HepG2 (cell line): ENCODE measurements at regions not wholly inside any gene's neighbourhood (a gene's known extent, or its start where the extent isn't known, plus 50 kb on each side); places are given as distances from the start of the nearest gene placed in this dataset.

Experiments used
- ARNT ChIP-seq: fragments of 450-650 bp; IDR thresholded peaks from 2 replicates; pipeline ENCODE4 v1.6.1; 2017
- CTCF ChIP-seq: sonication (generic); formaldehyde crosslinking; IDR thresholded peaks from 2 replicates; pipeline ENCODE4 v1.5.0; 2020; ENCODE audit warnings: mild to moderate bottlenecking, missing genetic modification reagents, moderate library complexity
- DDIT3 ChIP-seq: sonication (generic); formaldehyde crosslinking; IDR thresholded peaks from 2 replicates; pipeline ENCODE4 v1.4.0; 2020; ENCODE audit warnings: mild to moderate bottlenecking, missing genetic modification reagents
- MXD1 ChIP-seq: sonication (generic); formaldehyde crosslinking; IDR thresholded peaks from 2 replicates; pipeline ENCODE4 v1.4.0; 2020; ENCODE audit warnings: mild to moderate bottlenecking, missing genetic modification reagents
- ZBTB26 ChIP-seq: IDR thresholded peaks from 2 replicates; pipeline ENCODE4 v1.6.1; 2016; ENCODE audit warnings: missing compliant biosample characterization, missing genetic modification reagents, borderline replicate concordance

- TF ChIP-seq DDIT3 (CRISPR knock-in tag), result no peak
- no peak for TF ChIP-seq MXD1 (CRISPR knock-in tag)
- no peak for TF ChIP-seq CTCF (CRISPR knock-in tag)
- no peak for TF ChIP-seq ARNT
- no peak for TF ChIP-seq ZBTB26 (CRISPR knock-in tag)
Observed at GRCh38 chrX:44459501-44459900, 83.2 kb downstream of the FUNDC1 start.
